ENCODE measurements at regions not wholly inside any gene's neighbourhood (a gene's known extent, or its start where the extent isn't known, plus 50 kb on each side); places are given as distances from the start of the nearest gene placed in this dataset.

- Histone ChIP-seq H3K27me3 (no peaks in the 10 kb centered on the region), H3K27ac (no peak overlapping the region), H3K4me1 (ENCODE audit: insufficient read depth) (no peaks in the 10 kb centered on the region), H3K36me3 (no peaks in the 10 kb centered on the region), H3K9me3 (no peaks in the 10 kb centered on the region), H3K4me3 (no peak overlapping the region)
- intact Hi-C loops (cut with DNase I) = no loop called here
- TF ChIP-seq CTCF (IDR thresholded peaks at IDR 0.05) (no peak), POLR2A (IDR thresholded peaks at IDR 0.05) (no peak), EP300 (IDR thresholded peaks at IDR 0.05) (no peak)
- WGBS, 3 donors = 36 to 51% (median 37%) methylated on average over 19 of the region's 19 CpGs
- DNase-seq = no peak
Measured at GRCh38 chr3:127141921-127142730, 50.8 kb upstream of the PRR23E start.

Data from ovary (tissue), 7 donors.